GM18508 (cell line): ENCODE measurements at regions not wholly inside any gene's neighbourhood (a gene's known extent, or its start where the extent isn't known, plus 50 kb on each side); places are given as distances from the start of the nearest gene placed in this dataset.
"Not testable (repeated sequence)": the region's sequence is repeated elsewhere in the genome, so short reads cannot be mapped to it uniquely, and the experiment has no call there.

Source experiments
- ATAC-seq: cut with Tn5 transposase; IDR thresholded peaks from one replicate; pipeline ENCODE4 v1.9.1; 2021; ENCODE audit warnings: moderate number of reproducible peaks; ENCODE audit not compliant: insufficient read depth, unreplicated experiment

DNA sequence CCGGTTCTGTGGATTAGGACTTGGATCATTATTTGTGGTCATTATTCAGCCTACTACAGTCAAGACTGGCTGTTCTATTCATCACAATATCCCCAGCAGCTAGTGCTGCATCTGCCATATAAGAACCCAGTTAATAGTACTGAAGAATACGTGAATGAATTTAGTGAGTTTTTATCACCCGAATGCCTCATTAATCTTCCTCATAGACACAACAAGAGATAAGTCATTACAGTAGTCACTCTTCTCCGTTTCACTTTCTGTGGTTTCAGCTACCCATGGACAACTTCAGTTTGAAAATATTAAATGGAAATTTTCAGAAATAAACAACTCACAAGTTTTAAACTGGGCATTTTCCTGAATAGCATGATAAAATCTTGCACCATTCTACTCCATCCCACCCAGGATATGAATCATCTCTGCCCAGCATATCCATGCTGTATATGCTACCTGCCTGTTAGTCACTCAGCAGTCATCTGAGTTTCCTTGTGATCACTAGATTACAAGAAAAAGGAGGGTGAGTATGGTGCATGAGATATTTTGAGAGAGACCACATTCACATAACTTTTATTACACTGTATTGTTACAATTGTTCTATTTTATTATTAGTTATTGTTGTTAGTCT, 363.7 kb upstream of the CHAC2 start:
- peak; percentile 78 for ATAC-seq

DNA sequence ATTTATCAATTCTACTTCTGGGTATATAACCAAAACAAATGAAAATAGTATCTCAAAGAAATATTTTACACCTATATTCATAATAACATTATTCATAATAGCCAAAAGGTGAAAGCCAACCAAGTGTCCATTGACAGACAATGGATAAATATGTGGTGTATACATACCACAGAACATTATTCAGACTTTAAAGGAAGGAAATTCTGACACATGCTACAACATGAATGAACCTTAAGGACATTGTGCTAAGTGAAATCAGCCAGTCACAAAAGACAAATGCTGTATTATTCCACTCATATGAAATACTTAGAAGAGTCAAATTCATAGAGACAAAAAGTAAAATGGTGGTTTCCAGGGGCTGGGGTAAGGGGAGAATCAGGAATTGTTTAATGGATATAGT, 370.5 kb upstream of the CHAC2 start:
- ATAC-seq: no peak

- no peak for ATAC-seq
Measured at GRCh38 chr2:53381271-53381670, 386.3 kb upstream of the CHAC2 start.

- no peak for ATAC-seq
Measured at GRCh38 chr2:53379547-53379946, 388.1 kb upstream of the CHAC2 start.

- ATAC-seq: no peak
Measured at GRCh38 chr2:53378791-53379190, 388.8 kb upstream of the CHAC2 start.

DNA sequence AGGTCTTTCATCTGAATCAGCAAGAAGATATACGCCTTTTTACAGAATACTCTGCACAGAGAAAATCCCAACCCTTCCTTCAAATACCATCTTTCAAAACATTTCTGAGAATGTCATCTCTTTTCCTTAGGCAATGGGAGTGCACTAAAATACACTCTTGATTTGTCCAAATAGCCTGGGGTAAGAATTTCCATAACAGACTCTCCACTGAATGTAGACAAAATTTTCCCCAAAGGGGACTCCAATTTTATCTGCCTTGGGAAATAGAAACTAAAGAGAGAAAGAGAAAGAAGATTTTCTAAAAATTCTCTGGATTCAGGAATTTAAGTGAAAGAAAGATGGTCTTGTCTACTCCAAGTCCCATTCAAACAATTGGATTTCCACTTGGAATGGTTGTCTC, 394.5 kb upstream of the CHAC2 start:
- no peak for ATAC-seq

DNA sequence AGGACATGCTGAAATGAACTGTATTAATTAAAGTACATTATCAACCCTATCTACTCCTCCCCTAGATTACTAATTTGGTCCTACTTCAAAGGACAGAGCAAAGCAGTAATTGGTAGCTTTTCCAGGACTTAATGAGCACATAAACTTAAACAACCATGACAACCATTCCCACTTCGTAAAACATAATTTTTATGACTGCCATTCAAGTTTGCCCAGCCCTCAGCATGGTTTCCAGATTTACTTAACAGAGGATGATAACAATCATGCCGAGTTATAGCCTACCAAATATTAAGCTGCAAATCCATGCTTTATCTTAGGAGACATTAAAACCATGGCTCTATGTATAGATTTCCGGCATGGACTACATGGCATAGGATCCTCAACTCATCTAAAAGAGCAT, 401.1 kb upstream of the CHAC2 start:
- ATAC-seq: no peak

DNA sequence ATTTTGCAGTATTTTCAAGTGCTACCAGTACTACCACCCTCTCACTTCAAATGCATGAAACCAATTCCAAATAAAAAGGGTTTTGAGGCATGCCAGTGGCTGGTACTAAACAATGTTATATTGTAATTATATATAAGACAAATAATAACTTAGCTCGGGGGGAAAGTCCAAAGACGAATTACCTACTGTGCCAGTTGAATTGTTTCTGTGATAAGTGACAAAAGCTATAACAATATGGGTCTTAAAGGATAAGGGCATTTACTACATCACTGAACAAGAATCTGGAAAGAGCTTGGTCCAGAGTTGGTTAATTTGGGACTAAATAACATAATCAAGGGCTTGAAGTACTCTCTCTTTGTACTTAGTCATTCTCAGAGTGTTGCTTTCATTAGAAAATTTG, 404.7 kb upstream of the CHAC2 start:
- no peak for ATAC-seq

- ATAC-seq: no peak
Measured at GRCh38 chr2:53356291-53356905, 411.2 kb upstream of the CHAC2 start.

- no peak for ATAC-seq
Measured at GRCh38 chr2:53353135-53354114, 414.2 kb upstream of the CHAC2 start.

- no peak for ATAC-seq
Measured at GRCh38 chr2:53347269-53347668, 420.3 kb upstream of the CHAC2 start.

GRCh38 chr2:53342248-53342647, 425.4 kb upstream of the CHAC2 start:
- no peak for ATAC-seq

GRCh38 chr2:53334610-53335009, 433.0 kb upstream of the CHAC2 start:
- no peak for ATAC-seq

DNA sequence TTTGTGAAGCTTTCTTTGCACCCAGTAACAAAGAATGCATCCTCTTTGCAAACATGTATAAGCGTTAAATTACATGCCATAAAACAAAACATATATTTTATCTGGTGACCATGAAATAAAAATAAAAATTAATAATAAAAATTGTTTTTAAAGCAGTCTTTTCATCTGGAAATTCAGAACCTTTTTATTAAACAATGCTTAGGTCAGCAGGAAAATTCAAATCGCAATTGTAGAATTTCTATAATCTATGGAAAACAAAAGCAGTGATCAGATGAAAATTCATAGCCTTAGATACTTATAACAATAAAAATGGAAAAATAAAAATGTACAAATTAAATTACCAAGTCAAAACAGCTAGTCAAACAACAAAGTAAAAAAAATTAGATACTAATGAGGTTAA, 435.9 kb upstream of the CHAC2 start:
- ATAC-seq: no peak

- ATAC-seq: no peak
Measured at GRCh38 chr2:53317861-53318260, 449.7 kb upstream of the CHAC2 start.

GRCh38 chr2:53315149-53315548, 452.5 kb upstream of the CHAC2 start:
- no peak for ATAC-seq

DNA sequence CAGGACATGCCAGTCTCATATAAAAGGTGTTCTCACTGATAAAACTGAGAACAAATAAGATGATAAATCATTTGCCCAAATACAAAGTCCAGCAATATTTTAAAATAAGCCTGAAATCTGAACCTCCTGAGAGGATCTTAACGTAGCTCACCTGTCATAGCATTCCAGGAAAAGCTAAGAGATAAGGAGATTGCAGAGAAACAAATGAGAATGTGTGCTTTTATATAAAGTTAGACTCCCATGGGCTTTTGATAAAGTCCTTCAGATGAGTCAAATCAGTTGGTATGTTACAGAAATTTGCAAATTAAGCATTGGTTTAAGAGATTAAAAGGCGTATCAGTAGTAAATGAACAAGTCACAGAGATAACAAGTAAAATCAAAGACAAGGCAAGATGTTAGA, 452.9 kb upstream of the CHAC2 start:
- no peak for ATAC-seq

DNA sequence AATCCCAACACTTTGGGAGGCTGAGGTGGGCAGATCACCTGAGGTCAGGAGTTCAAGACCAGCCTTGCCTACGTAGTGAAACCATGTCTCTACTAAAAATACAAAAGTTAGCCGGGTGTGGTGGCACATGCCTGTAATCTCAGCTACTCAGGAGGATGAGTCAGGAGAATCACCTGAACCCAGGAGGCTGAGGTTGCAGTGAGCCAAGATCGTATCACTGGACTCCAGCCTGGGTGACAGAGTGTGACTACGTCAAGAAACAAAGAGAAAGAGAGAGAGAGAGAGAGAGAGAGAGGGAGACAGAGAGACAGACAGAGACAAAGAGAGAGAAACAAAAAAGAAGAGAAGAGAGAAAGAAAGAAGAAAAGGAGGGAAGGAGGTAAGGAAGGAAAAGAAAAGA, 454.0 kb upstream of the CHAC2 start:
- not testable (repeated sequence) for ATAC-seq

GRCh38 chr2:53312721-53313120, 454.9 kb upstream of the CHAC2 start:
- ATAC-seq: no peak

DNA sequence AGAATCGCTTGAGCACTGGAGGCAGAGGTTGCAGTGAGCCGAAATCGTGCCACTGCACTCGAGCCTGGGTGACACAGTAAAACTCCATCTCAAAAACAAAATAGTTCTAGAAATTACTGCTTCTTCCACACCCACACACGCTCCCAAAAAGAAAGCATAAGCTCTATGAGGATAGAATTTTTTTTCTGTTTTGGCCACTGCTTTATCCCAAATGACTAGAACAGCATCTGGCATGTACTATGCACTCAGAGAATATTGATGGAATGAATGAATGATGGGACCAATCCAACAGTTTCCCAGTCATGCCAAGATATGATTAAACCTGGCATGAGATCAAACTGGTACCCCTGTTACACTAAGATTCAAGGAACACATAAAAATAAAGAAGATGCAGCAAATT, 455.4 kb upstream of the CHAC2 start:
- ATAC-seq: no peak

- no peak for ATAC-seq
Measured at GRCh38 chr2:53303012-53303578, 464.5 kb upstream of the CHAC2 start.
